MM.1S (cell line): ENCODE measurements at regions not wholly inside any gene's neighbourhood (a gene's known extent, or its start where the extent isn't known, plus 50 kb on each side); places are given as distances from the start of the nearest gene placed in this dataset.

ENCODE experiments used
- EZH2 ChIP-seq: fragments of 300-600 bp; sonication (generic); optimal IDR thresholded peaks from 2 replicates; pipeline ENCODE3; 2017; ENCODE audit warnings: low read depth, mild to moderate bottlenecking, antibody characterized with exemption, low read length, mixed read lengths
- EZH2phosphoT487 ChIP-seq: fragments of 300-600 bp; sonication (generic); IDR thresholded peaks from 2 replicates; pipeline ENCODE4 v1.6.1; 2018; ENCODE audit warnings: antibody characterized with exemption, low read length
- TF ChIP-seq, protein P1 (sequence below): fragments of 300-600 bp; sonication (generic); IDR thresholded peaks from 2 replicates; pipeline ENCODE4 v1.5.1; 2016; ENCODE audit warnings: antibody characterized with exemption, low read length, mixed read lengths

DNA sequence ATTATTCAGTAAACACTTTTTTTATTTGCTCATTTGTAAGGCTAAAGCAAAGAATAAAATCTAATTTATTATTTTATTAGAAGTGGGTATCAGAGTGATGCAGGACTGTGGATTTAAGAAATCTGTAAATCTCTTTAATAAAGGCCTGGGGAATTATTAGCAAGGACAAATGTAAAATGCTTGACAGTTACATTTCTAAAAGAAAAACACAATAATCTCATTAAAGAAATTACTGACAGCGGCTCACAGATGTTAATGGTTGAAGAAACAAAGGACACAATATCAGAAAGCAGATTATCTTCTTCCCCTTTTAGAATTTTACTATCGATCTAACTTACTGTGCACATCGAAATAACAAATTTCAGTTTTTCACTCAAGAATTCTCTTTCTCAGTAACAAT, 262.1 kb upstream of the MEIS2 start:
- TF ChIP-seq EZH2 (no peak), EZH2phosphoT487 (no peak)
- TF ChIP-seq, protein P1, sequence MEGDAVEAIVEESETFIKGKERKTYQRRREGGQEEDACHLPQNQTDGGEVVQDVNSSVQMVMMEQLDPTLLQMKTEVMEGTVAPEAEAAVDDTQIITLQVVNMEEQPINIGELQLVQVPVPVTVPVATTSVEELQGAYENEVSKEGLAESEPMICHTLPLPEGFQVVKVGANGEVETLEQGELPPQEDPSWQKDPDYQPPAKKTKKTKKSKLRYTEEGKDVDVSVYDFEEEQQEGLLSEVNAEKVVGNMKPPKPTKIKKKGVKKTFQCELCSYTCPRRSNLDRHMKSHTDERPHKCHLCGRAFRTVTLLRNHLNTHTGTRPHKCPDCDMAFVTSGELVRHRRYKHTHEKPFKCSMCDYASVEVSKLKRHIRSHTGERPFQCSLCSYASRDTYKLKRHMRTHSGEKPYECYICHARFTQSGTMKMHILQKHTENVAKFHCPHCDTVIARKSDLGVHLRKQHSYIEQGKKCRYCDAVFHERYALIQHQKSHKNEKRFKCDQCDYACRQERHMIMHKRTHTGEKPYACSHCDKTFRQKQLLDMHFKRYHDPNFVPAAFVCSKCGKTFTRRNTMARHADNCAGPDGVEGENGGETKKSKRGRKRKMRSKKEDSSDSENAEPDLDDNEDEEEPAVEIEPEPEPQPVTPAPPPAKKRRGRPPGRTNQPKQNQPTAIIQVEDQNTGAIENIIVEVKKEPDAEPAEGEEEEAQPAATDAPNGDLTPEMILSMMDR, result no peak
